GM23338 (cell line): ENCODE measurements at regions not wholly inside any gene's neighbourhood (a gene's known extent, or its start where the extent isn't known, plus 50 kb on each side); places are given as distances from the start of the nearest gene placed in this dataset.

Experiments used
- ATAC-seq: fragments of 200-7000 bp; cut with Tn5 transposase; 3 replicates; pipeline ENCODE4 v1.9.1; 2020
- DNase-seq: peaks from one replicate; pipeline ENCODE4 v3.0.0-alpha.2; 2015; ENCODE audit warnings: low spot score
- H2AFZ ChIP-seq: fragments of 200-600 bp; sonication (generic); 2 replicates; pipeline ENCODE4 v1.8.0; 2016; ENCODE audit warnings: antibody characterized with exemption, mild to moderate bottlenecking, moderate library complexity
- H3F3A ChIP-seq: fragments of 200-600 bp; sonication (generic); replicated peaks from 2 replicates; pipeline ENCODE4 v1.8.0; 2017; ENCODE audit warnings: antibody characterized with exemption, mixed run types, low read depth
- H3K27ac ChIP-seq: fragments of 200-600 bp; sonication (generic); 2 replicates; pipeline ENCODE4 v1.6.1; 2016; ENCODE audit warnings: low read depth
- H3K27me3 ChIP-seq: fragments of 200-600 bp; sonication (generic); 2 replicates; pipeline ENCODE4 v1.8.0; 2016; ENCODE audit warnings: mild to moderate bottlenecking, mixed run types, moderate library complexity; ENCODE audit not compliant: insufficient read depth
- H3K36me3 ChIP-seq: fragments of 200-600 bp; sonication (generic); 2 replicates; pipeline ENCODE4 v1.8.0; 2016; ENCODE audit warnings: mild to moderate bottlenecking; ENCODE audit not compliant: insufficient read depth
- H3K4me1 ChIP-seq: fragments of 200-600 bp; sonication (generic); 2 replicates; pipeline ENCODE4 v1.8.0; 2016; ENCODE audit warnings: mild to moderate bottlenecking, moderate library complexity; ENCODE audit not compliant: insufficient read depth
- H3K4me2 ChIP-seq: fragments of 200-600 bp; sonication (generic); 2 replicates; pipeline ENCODE4 v1.7.1; 2017; ENCODE audit warnings: mixed run types
- H3K4me3 ChIP-seq: fragments of 200-600 bp; sonication (generic); 2 replicates; pipeline ENCODE4 v1.6.1; 2016; ENCODE audit warnings: mixed run types
- H3K79me2 ChIP-seq: fragments of 200-600 bp; sonication (generic); replicated peaks from 2 replicates; pipeline ENCODE4 v1.8.0; 2017; ENCODE audit warnings: mild to moderate bottlenecking; ENCODE audit not compliant: insufficient read depth
- H3K9me2 ChIP-seq: fragments of 200-600 bp; sonication (generic); 2 replicates; pipeline ENCODE4 v1.8.0; 2017; ENCODE audit not compliant: insufficient read depth
- H4K20me1 ChIP-seq: fragments of 200-600 bp; sonication (generic); replicated peaks from 2 replicates; pipeline ENCODE4 v1.8.0; 2017; ENCODE audit warnings: mild to moderate bottlenecking; ENCODE audit not compliant: insufficient read depth
- H3K27ac Mint-ChIP-seq: 2 replicates; pipeline ENCODE4 v1.8.0; 2020; ENCODE audit warnings: inconsistent platforms, mild to moderate bottlenecking, moderate library complexity, mixed read lengths
- H3K27me3 Mint-ChIP-seq: 3 replicates; pipeline ENCODE4 v1.8.0; 2022; ENCODE audit warnings: low read depth, mild to moderate bottlenecking, moderate library complexity, mixed read lengths, inconsistent platforms; ENCODE audit not compliant: insufficient read depth, poor library complexity
- H3K36me3 Mint-ChIP-seq: 3 replicates; pipeline ENCODE4 v1.8.0; 2021; ENCODE audit warnings: low read depth, mild to moderate bottlenecking, inconsistent platforms, moderate library complexity, mixed read lengths
- H3K4me1 Mint-ChIP-seq: 3 replicates; pipeline ENCODE4 v1.8.0; 2020; ENCODE audit warnings: mild to moderate bottlenecking, inconsistent platforms, mixed read lengths
- H3K4me3 Mint-ChIP-seq: 3 replicates; pipeline ENCODE4 v1.8.0; 2021; ENCODE audit warnings: moderate library complexity, mild to moderate bottlenecking, inconsistent platforms, mixed read lengths
- H3K9me3 Mint-ChIP-seq: 3 replicates; pipeline ENCODE4 v1.8.0; 2020; ENCODE audit warnings: moderate library complexity, mild to moderate bottlenecking, inconsistent platforms, mixed read lengths
- CREB1 ChIP-seq: fragments of 250-450 bp; sonication (Bioruptor Pico); IDR thresholded peaks from 2 replicates; pipeline ENCODE4 v1.5.0; 2020; ENCODE audit warnings: low read depth, mild to moderate bottlenecking, moderate library complexity
- CTCF ChIP-seq, 2 experiments: fragments of 200-600 bp in 1 of 2; sonication (generic) in 1 of 2; conservative IDR thresholded peaks; 2 replicates each; pipeline versions ENCODE4 v1.5.1 to v1.6.1; 2016 to 2017; ENCODE audit warnings: antibody characterized with exemption in 2 of 2, low read depth in 2 of 2, mild to moderate bottlenecking in 2 of 2, moderate library complexity in 1 of 2
- ETS1 ChIP-seq: IDR thresholded peaks from 2 replicates; pipeline ENCODE4 v1.6.1; 2016; ENCODE audit warnings: antibody characterized with exemption
- EZH2 ChIP-seq: fragments of 200-600 bp; sonication (generic); IDR thresholded peaks from one replicate; pipeline ENCODE4 v1.8.0; 2017; ENCODE audit warnings: antibody characterized with exemption, mild to moderate bottlenecking, low read depth; ENCODE audit not compliant: unreplicated experiment
- EZH2phosphoT487 ChIP-seq: fragments of 200-600 bp; sonication (generic); IDR thresholded peaks from one replicate; pipeline ENCODE4 v1.8.1; 2018; ENCODE audit warnings: antibody characterized with exemption; ENCODE audit not compliant: unreplicated experiment
- JUNB ChIP-seq: IDR thresholded peaks from one replicate; pipeline ENCODE4 v1.6.1; 2016; ENCODE audit warnings: antibody characterized with exemption; ENCODE audit not compliant: unreplicated experiment
- NANOG ChIP-seq: IDR thresholded peaks from 2 replicates; pipeline ENCODE4 v1.6.1; 2016; ENCODE audit warnings: antibody characterized with exemption, borderline replicate concordance
- POLR2AphosphoS5 ChIP-seq: IDR thresholded peaks from 2 replicates; pipeline ENCODE4 v1.6.1; 2016; ENCODE audit warnings: antibody characterized with exemption, low read depth
- REST ChIP-seq: IDR thresholded peaks from one replicate; pipeline ENCODE4 v1.6.1; 2018; ENCODE audit warnings: antibody characterized with exemption; ENCODE audit not compliant: unreplicated experiment
- STAT1 ChIP-seq: IDR thresholded peaks from one replicate; pipeline ENCODE4 v1.6.1; 2016; ENCODE audit warnings: antibody characterized with exemption; ENCODE audit not compliant: unreplicated experiment
- ZNF114 ChIP-seq: fragments of 250-450 bp; sonication (Bioruptor Pico); IDR thresholded peaks from 2 replicates; pipeline ENCODE4 v1.5.0; 2020; ENCODE audit warnings: mild to moderate bottlenecking, moderate library complexity
- ZNF331 ChIP-seq: fragments of 250-450 bp; sonication (Bioruptor Pico); IDR thresholded peaks from 2 replicates; pipeline ENCODE4 v1.5.0; 2020; ENCODE audit warnings: low read depth, mild to moderate bottlenecking, moderate library complexity
- ZNF462 ChIP-seq: fragments of 250-450 bp; sonication (Bioruptor Pico); IDR thresholded peaks from 2 replicates; pipeline ENCODE4 v1.5.0; 2020; ENCODE audit warnings: mild to moderate bottlenecking, moderate library complexity

GRCh38 chr17:55580596-55581133, 69.4 kb upstream of the SMIM36 start:
- no peak overlapping the region for H3K27ac ChIP-seq
- H3K36me3 ChIP-seq = no peaks in the 10 kb centered on the region
- no peak overlapping the region for H3K4me3 Mint-ChIP-seq
- H3K4me1 Mint-ChIP-seq = no peaks in the 10 kb centered on the region
- H3K4me3 ChIP-seq = no peak overlapping the region
- no peaks in the 10 kb centered on the region for H3K27me3 ChIP-seq
- H3K79me2 ChIP-seq = no peaks in the 10 kb centered on the region
- peaks cover 7% of the 10 kb centered on the region; the same call in 1 of the 2 replicates for H3K4me1 ChIP-seq
- no peaks in the 10 kb centered on the region; the same call in 2 of the 3 replicates for H3K9me3 Mint-ChIP-seq
- H3F3A ChIP-seq = no peaks in the 10 kb centered on the region
- H4K20me1 ChIP-seq = no peaks in the 10 kb centered on the region
- 0 out of 2 replicates have a peak, but pooled peaks cover 5% of the 10 kb centered on the region for H3K9me2 ChIP-seq
- no peak for ATAC-seq
- no peak overlapping the region for H3K27ac Mint-ChIP-seq
- no peaks in the 10 kb centered on the region for H3K27me3 Mint-ChIP-seq
- no peak for TF ChIP-seq ZNF331 (CRISPR knock-in tag)
- TF ChIP-seq EZH2 = no peak
- no peak for TF ChIP-seq EZH2phosphoT487
- TF ChIP-seq ZNF114 (CRISPR knock-in tag) = no peak
- TF ChIP-seq REST = no peak
- TF ChIP-seq ETS1 = no peak
- TF ChIP-seq JUNB = no peak
- TF ChIP-seq STAT1 = no peak
- no peak for TF ChIP-seq NANOG
- TF ChIP-seq ZNF462 (CRISPR knock-in tag) = no peak
- no peak for TF ChIP-seq CREB1 (CRISPR knock-in tag)
- no peak for TF ChIP-seq POLR2AphosphoS5
- no peak for TF ChIP-seq CTCF (conservative IDR thresholded peaks at IDR 0.05; ENCODE audit: low read depth in 2 of 2)
- H2AFZ ChIP-seq = no peak overlapping the region
- H3K36me3 Mint-ChIP-seq = no peaks in the 10 kb centered on the region
- H3K4me2 ChIP-seq = no peak overlapping the region
- no peak for DNase-seq
